BJ (cell line): ENCODE measurements at regions not wholly inside any gene's neighbourhood (a gene's known extent, or its start where the extent isn't known, plus 50 kb on each side); places are given as distances from the start of the nearest gene placed in this dataset.
"Not testable (repeated sequence)": the region's sequence is repeated elsewhere in the genome, so short reads cannot be mapped to it uniquely, and the experiment has no call there.

Experiments used
- CTCF ChIA-PET: fragments of 350-600 bp; formaldehyde crosslinking; extraction: SDS; loops from one replicate; lab custom pipeline; 2021; ENCODE audit warnings: antibody characterized with exemption, inconsistent platforms; lab: Yijun Ruan, JAX
- POLR2A ChIA-PET: fragments of 300-600 bp; sonication (Branson Sonifier 250); formaldehyde crosslinking; extraction: SDS; loops from one replicate; lab custom pipeline; 2021; ENCODE audit warnings: antibody characterized with exemption; lab: Charles Lee
- DNase-seq: peaks from one replicate; pipeline ENCODE4 v3.0.0-alpha.2; 2011; ENCODE audit warnings: low read depth
- H3K27me3 ChIP-seq: 2 replicates; pipeline ENCODE4 v1.6.0; 2011; ENCODE audit warnings: low read length; ENCODE audit not compliant: control insufficient read depth, insufficient read depth
- H3K36me3 ChIP-seq: 2 replicates; pipeline ENCODE4 v1.5.1; 2011; ENCODE audit warnings: low read length; ENCODE audit not compliant: control insufficient read depth, insufficient read depth
- H3K4me3 ChIP-seq: 2 replicates; pipeline ENCODE4 v1.5.1; 2011; ENCODE audit warnings: low read depth, mild to moderate bottlenecking, control low read depth, low read length
- CTCF ChIP-seq: IDR thresholded peaks from 2 replicates; pipeline ENCODE4 v1.5.1; 2011; ENCODE audit warnings: low read depth, mild to moderate bottlenecking, control low read depth, inconsistent platforms, low read length, moderate library complexity; ENCODE audit not compliant: insufficient read depth

GRCh38 chr6:19210849-19211590 is 626.1 kb upstream of the ID4 start:
- Histone ChIP-seq H3K36me3 (no peaks in the 10 kb centered on the region), H3K4me3 (no peak overlapping the region), H3K27me3 (no peaks in the 10 kb centered on the region)
- POLR2A ChIA-PET, result no interaction called here
- TF ChIP-seq CTCF, result no peak
- CTCF ChIA-PET, result no interaction called here
- no peak for DNase-seq

DNA sequence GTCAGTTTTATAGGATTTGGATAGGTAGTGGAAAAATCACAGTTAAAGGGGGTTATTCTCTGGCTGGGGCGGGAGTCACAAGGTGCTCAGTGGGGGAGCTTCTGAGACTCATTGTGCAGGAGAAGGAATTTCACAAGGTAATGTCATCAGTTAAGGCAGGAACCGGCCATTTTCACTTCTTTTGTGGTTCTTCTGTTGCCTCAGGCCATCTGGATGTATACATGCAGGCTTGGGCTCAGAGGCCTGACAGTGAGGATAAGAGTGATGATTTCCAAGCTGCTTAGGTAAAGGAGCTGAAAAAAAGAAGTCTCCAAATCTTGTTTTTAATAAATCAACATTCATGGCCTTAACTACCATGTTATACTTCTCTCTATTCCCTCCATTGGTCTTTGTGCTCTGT is 622.9 kb upstream of the ID4 start:
- DNase-seq, result no peak
- Histone ChIP-seq H3K4me3 (no peak overlapping the region), H3K36me3 (no peaks in the 10 kb centered on the region), H3K27me3 (no peaks in the 10 kb centered on the region)
- ChIA-PET POLR2A (no interaction called here), CTCF (no interaction called here)
- TF ChIP-seq CTCF, result no peak

GRCh38 chr6:19219931-19220330 is 617.2 kb upstream of the ID4 start:
- ChIA-PET POLR2A (no interaction called here), CTCF (no interaction called here)
- H3K36me3 ChIP-seq, result no peaks in the 10 kb centered on the region
- no peak overlapping the region for H3K4me3 ChIP-seq
- no peaks in the 10 kb centered on the region for H3K27me3 ChIP-seq
- no peak for DNase-seq
- TF ChIP-seq CTCF, result no peak

DNA sequence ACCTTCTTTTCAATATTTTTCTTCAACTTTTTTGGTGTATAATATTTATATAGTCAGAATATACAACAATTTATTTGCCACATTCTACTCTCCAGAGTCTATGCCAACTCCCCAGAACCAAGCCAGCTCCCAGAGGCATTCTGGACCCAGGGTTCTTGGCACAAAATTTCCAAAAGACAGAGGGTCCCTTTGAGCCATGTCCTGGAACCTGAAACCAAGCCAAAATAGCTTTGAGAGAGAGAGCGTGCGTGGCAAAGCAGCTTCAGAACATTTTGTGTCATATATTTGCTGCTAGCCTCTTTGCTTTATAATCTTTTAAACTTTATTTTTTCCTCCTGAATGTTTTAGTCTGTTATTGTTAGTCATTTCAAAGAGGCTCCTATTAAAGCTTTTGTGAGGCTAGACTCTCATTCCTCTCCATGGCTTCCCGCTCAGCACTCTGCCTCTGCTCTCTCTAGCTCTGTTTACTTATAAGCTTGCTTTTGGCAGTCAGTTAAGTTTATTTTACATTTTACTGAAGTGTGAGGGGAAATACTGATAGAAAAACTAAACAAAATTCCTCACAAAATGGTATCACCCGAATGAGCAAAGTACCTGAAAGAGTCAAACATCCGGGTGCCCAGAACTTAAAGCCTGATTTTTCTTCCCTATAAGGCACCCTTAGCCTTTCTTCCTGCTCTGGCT is 605.1 kb upstream of the ID4 start:
- ChIA-PET CTCF (interaction anchor here (0.5 to 1.2 kb wide), 2 partner anchors 106 to 235 kb away, joined by 3 read pairs; no protein-coding TSS in a partner anchor), POLR2A (no interaction called here)
- DNase-seq, result no peak
- H3K4me3 ChIP-seq, result no peak overlapping the region
- no peaks in the 10 kb centered on the region for H3K36me3 ChIP-seq
- no peaks in the 10 kb centered on the region for H3K27me3 ChIP-seq
- TF ChIP-seq CTCF, result no peak

- Histone ChIP-seq H3K36me3 (no peaks in the 10 kb centered on the region), H3K4me3 (no peak overlapping the region), H3K27me3 (no peaks in the 10 kb centered on the region)
- POLR2A ChIA-PET, result no interaction called here
- no peak for DNase-seq
- CTCF ChIA-PET, result no interaction called here
- TF ChIP-seq CTCF, result no peak
Observed at GRCh38 chr6:19245656-19246055, 591.5 kb upstream of the ID4 start.

GRCh38 chr6:19247181-19247580 is 590.0 kb upstream of the ID4 start:
- DNase-seq, H3K4me3 ChIP-seq, H3K36me3 ChIP-seq, POLR2A ChIA-PET, CTCF ChIA-PET, H3K27me3 ChIP-seq: not testable (repeated sequence)

- H3K27me3 ChIP-seq, DNase-seq, H3K4me3 ChIP-seq, POLR2A ChIA-PET, CTCF ChIA-PET, H3K36me3 ChIP-seq: not testable (repeated sequence)
Observed at GRCh38 chr6:19256123-19256522, 581.0 kb upstream of the ID4 start.
